GM18520 (cell line): ENCODE measurements at regions not wholly inside any gene's neighbourhood (a gene's known extent, or its start where the extent isn't known, plus 50 kb on each side); places are given as distances from the start of the nearest gene placed in this dataset.

ENCODE experiments used
- ATAC-seq: cut with Tn5 transposase; IDR thresholded peaks from one replicate; pipeline ENCODE4 v1.9.1; 2021; ENCODE audit not compliant: unreplicated experiment

DNA sequence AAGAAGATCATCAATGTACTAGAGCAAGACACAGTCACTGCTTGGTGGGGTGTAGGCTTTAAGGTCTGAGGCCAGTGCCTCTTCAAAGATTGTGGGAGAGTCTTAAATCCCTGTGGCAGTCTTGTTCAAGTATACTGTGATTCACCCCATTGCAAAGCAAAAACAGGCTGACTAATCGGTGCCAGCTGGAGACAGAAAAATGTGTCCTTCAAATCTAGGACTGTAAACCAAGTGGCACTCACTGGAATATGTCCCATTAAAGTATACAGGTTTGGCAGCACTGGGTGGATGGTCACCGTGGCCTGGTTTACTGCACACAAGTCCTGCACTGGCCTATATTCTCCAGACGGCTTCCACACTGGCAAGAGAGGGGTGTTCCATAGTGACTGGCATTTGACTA, 1315.3 kb downstream of the TMEM121 start:
- ATAC-seq = no peak

- ATAC-seq = no peak
Observed at GRCh38 chr14:106842687-106843086, 1316.3 kb downstream of the TMEM121 start.

DNA sequence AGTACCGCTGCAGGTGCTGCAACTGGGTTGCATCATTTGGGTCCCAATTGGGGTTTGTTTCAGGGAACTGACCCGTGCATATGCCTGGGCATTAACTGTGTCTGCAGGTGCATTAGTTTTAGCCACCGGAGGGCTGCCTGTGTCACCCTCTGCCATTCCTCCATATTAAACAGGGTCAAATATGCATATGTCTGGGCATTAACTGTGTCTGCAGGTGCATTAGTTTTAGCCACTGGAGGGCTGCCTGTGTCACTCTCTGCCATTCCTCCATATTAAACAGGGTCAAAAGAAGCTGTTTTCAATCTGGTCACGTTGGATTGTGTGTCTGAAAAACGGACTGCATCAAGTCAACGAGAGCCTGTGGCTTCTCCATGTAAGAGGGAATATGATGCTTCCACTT, 1317.0 kb downstream of the TMEM121 start:
- no peak for ATAC-seq

DNA sequence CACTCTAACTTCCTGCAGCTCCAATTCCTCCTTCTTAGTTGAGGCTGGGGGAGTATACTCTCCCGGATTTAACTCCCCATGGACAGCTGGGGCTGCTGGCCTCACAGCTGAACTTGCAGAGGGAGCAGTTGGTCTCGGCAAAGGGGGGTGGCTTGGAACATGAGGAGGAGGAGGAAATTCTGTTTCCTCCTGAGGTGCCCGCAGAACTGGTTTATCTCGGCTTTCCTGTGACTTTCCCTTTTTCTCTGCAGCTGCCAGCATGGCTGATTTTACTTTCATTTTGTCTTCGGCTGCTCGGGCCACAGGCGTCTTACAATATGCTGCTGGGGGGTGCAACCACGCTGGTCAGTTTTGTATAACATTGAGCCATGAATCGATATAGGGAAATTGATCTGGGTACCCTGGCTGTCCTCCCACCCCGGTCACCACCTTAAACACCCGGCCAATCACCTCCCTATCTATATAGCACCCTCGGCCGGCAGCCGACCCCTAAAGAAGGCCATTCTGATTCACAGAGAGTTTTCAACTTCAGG, 1317.6 kb downstream of the TMEM121 start:
- no peak for ATAC-seq

GRCh38 chr14:106844608-106845285, 1318.4 kb downstream of the TMEM121 start:
- ATAC-seq = no peak

GRCh38 chr14:106845286-106846087, 1319.1 kb downstream of the TMEM121 start:
- ATAC-seq = peak; percentile 30

DNA sequence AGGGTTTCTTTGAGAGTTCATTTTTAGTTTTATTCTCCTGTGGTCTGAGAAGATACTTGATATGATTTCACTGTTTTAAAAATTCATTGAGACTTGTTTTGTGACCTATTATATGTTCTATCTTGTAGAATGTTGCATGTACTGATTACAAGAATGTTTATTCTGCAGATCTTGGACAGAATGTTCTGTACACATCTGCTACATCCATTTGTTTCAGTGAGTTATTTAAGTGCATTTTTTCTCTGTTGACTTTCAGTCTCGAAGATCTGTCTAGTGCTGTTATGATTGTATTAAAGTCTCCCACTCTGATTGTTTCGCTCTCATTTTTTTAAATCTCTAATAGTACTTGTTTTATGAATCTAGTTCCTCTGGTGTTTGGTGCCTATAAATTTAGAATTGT, 1319.8 kb downstream of the TMEM121 start:
- ATAC-seq = no peak

DNA sequence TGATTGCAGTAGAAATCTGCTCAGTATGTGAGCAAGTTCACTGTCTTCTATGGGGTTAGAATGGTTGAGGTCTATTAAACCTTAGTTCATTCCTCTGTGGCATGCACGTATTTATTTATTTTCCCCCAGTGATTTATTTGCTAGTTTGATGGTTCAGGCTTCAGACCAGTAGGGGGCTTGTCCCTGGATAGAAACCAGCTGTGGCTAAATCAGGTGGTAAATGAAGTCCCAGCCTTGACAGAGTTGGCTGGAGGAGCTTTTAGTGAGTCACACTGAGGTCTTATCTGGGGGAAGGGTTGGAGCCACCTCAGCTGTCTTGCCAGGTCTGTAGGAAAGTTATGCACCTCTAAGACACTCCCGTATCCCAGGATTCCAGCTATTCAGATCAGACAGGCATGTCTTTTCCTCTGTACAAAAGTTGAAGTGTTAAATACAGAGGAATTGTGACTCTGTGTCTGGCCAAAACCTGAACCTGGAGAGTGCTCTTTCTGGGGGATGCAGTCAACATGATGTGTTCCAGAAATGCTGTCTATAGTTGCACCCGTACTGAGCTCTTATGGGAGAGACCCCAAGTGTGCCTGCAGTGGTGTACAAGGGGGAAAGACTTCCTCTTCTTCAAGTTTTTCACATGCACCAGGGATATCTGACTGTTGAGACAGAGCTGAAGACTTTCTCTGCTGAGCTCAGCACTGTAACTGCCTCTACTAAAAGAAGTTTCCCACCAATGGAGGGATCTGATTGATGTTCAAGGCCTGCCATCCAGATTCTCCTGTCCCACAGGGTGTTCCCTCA, 1322.1 kb downstream of the TMEM121 start:
- ATAC-seq = no peak

DNA sequence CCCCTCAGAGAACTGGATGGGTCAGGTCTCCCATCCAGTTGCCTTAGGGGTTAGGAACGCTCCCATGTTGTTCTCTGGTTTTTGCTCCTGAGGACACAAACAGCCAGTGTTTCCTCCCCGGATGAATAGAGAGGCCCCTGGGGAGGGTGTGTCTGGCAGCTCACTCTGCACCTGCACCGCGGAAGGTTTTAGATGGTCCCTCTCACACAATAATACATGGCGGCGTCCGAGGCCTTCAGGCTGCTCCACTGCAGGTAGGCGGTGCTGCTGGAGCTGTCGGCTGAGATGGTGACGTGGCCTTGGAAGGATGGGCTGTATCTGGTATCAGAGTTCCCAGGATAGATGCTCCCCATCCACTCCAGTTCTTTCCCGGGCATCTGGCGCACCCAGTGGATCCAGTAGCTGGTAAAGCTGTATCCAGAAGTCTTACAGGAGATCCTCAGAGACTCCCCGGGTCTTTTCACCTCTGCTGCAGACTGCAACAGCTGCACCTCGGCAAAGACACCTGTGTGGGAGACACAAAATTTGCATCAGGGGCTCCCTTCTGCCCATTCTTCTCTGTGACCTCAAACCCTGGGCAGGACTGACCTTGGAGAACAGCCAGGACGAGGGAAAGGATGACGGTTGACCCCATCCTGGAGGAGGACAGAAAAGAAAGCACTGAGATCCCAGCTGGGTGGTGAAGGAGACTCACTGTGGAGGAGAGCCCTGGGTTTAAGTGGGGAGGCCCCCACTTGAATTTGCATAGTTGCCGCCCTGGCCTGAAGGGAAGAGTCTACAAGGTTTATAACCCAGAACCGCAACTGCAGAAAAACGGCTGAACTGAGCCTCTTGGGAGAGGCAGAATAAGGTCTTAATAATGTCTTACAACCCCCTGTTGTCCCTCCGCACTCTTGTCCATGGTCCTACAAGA, 1324.8 kb downstream of the TMEM121 start:
- ATAC-seq = peak; percentile 33

GRCh38 chr14:106872611-106873446, 1346.4 kb downstream of the TMEM121 start:
- no peak for ATAC-seq

DNA sequence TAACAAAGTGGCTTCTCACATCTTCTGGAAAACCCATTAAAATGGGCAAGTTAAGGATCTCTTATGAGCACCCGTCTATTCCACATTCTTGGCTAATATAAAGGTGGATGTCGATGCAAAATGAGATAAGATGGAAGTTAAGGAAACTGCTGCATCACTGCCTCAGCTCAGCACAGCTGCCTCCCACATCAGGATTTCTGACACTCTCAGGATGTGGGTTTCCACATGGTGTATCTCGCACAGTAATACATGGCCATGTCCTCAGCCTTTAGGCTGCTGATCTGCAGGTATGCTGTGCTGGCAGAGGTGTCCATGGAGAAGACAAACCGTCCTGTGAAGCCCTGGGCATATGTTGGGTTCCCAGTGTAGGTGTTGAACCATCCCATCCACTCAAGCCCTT, 1348.0 kb downstream of the TMEM121 start:
- no peak for ATAC-seq

- ATAC-seq = no peak
Observed at GRCh38 chr14:106875503-106875902, 1349.1 kb downstream of the TMEM121 start.

DNA sequence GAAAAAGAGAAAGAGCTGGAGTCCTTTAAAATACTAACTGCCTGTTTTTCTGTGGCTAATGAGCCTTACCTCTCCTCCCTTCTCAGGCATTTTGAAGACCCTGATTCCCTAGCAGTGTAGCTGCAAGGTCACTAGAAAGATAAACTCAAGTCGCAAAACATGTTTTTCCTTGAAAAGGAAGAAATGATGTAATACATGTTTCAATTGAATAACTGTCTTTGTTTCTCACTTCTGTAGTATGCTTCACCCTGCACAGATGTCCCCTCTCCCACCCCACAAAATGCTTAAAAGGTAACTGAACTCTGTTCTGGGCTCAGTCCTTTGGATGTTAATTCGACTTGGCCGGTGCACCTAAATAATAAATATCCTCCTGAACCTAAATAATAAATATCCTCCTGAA, 1350.3 kb downstream of the TMEM121 start:
- no peak for ATAC-seq

- no peak for ATAC-seq
Observed at GRCh38 chr14:106877517-106877916, 1351.1 kb downstream of the TMEM121 start.

DNA sequence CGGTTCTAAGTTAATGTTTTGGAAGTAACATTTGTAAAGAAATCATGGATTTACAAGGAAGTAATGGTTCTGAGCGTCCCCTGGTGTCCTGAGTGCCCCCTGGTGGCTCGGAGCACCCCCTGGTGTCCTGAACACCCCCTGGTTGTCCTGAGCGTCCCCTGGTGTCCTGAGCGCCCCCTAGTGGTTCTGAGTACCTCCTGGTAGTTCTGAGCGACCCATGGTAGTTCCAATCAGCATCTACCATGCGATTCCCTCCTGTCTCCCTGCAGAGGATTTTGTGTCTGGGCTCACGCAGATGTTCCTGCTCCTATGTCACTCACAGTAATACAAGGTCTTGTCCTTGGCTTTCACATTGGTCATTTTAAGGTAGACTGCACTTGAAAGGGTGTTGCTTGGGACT, 1352.9 kb downstream of the TMEM121 start:
- ATAC-seq = no peak

DNA sequence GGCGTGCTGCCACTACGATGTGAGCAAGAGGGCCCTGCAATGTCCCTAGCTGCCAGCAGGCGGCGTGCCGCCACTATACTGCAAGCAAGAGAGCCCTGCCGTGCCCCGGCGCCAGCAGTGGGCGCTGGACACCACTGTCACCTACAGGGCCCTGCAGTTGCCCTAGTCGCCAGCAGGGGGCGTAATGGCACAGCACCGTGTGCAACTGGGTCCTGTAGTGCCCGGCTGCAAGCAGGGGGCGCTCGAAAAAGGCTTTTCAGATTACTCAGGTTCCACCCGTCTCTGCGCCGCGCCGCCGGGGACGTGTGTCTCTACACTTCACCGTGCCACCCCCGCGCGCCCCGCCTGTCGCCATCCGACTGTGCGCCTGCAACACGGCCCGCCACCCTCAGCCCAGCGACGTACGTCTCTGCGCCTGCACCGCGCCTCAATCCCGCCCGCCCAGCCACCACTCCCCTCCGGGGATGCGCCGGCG, 1356.9 kb downstream of the TMEM121 start:
- no peak for ATAC-seq
